Loucy (cell line): ENCODE measurements at regions not wholly inside any gene's neighbourhood (a gene's known extent, or its start where the extent isn't known, plus 50 kb on each side); places are given as distances from the start of the nearest gene placed in this dataset.

Experiments
- H2AFZ ChIP-seq: fragments of 200-600 bp; sonication (generic); 2 replicates; pipeline ENCODE4 v1.6.0; 2016; ENCODE audit warnings: antibody characterized with exemption, mild to moderate bottlenecking, low read length, moderate library complexity
- H3F3A ChIP-seq: fragments of 200-600 bp; 2 replicates; pipeline ENCODE4 v1.6.0; 2016; ENCODE audit warnings: antibody characterized with exemption, low read depth, mild to moderate bottlenecking
- H3K27me3 ChIP-seq: fragments of 200-600 bp; sonication (generic); 2 replicates; pipeline ENCODE4 v1.6.1; 2014; ENCODE audit warnings: low read length, mild to moderate bottlenecking; ENCODE audit not compliant: insufficient read depth, poor library complexity, severe bottlenecking
- H3K36me3 ChIP-seq: fragments of 200-600 bp; sonication (generic); 2 replicates; pipeline ENCODE4 v1.6.1; 2016; ENCODE audit warnings: low read length; ENCODE audit not compliant: insufficient read depth
- H3K4me1 ChIP-seq: fragments of 200-600 bp; sonication (generic); 2 replicates; pipeline ENCODE4 v1.5.1; 2014; ENCODE audit warnings: low read length, mild to moderate bottlenecking; ENCODE audit not compliant: insufficient read depth, poor library complexity, severe bottlenecking
- H3K4me2 ChIP-seq: fragments of 200-600 bp; sonication (generic); 2 replicates; pipeline ENCODE4 v1.6.0; 2014; ENCODE audit warnings: antibody characterized with exemption, low read length, low read depth, mild to moderate bottlenecking; ENCODE audit not compliant: poor library complexity, severe bottlenecking
- H3K4me3 ChIP-seq: fragments of 200-600 bp; sonication (generic); 2 replicates; pipeline ENCODE4 v1.5.1; 2014; ENCODE audit warnings: low read length, mild to moderate bottlenecking, mixed read lengths; ENCODE audit not compliant: poor library complexity, severe bottlenecking
- H3K79me2 ChIP-seq: fragments of 200-600 bp; sonication (generic); 2 replicates; pipeline ENCODE4 v1.6.1; 2014; ENCODE audit warnings: low read length; ENCODE audit not compliant: insufficient read depth
- H3K9ac ChIP-seq: fragments of 200-600 bp; sonication (generic); 2 replicates; pipeline ENCODE4 v1.6.0; 2014; ENCODE audit warnings: mild to moderate bottlenecking, low read depth, low read length, moderate library complexity; ENCODE audit not compliant: poor library complexity, severe bottlenecking
- H3K9me2 ChIP-seq: fragments of 200-600 bp; sonication (generic); replicated peaks from 2 replicates; pipeline ENCODE4 v1.6.1; 2016; ENCODE audit warnings: low read depth, low read length, mixed read lengths
- H3K9me3 ChIP-seq: fragments of 200-600 bp; sonication (generic); 2 replicates; pipeline ENCODE4 v1.6.1; 2014; ENCODE audit warnings: mild to moderate bottlenecking, antibody characterized with exemption, low read length, low read depth; ENCODE audit not compliant: insufficient read depth
- H4K20me1 ChIP-seq: fragments of 200-600 bp; sonication (generic); 2 replicates; pipeline ENCODE4 v1.6.0; 2014; ENCODE audit warnings: antibody characterized with exemption, low read length, mild to moderate bottlenecking; ENCODE audit not compliant: insufficient read depth, poor library complexity, severe bottlenecking
- CTCF ChIP-seq: fragments of 200-600 bp; sonication (generic); conservative IDR thresholded peaks from 2 replicates; pipeline ENCODE4 v1.5.1; 2014; ENCODE audit warnings: mild to moderate bottlenecking, antibody characterized with exemption, low read length
- EZH2phosphoT487 ChIP-seq: fragments of 200-600 bp; IDR thresholded peaks from 2 replicates; pipeline ENCODE4 v1.6.1; 2018; ENCODE audit warnings: antibody characterized with exemption, mild to moderate bottlenecking, moderate library complexity, borderline replicate concordance

DNA sequence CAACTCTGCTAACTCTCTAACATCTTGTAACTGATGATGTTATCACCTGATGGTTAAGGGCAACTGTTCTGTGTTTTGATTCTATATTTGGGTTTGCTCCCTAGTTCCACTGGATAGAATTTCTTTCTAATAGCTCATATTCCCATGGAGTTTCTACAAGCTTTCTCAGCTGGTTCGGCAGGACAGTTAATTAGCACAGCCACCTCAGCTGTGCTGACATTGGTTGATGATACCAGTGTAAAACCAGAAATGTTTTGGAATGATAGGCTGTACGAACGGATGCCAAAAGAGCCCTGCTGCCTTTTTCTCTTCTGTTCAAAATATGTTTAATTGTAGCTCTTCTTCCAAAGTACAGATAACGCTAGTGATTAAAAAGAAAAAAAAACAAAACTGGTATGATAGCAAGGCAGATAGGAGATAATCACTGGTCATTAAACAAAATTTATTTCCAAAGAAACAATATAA is 440.5 kb upstream of the ZNF608 start:
- Histone ChIP-seq H3K27me3 (no peaks in the 10 kb centered on the region), H3K36me3 (no peaks in the 10 kb centered on the region), H4K20me1 (no peaks in the 10 kb centered on the region), H3K4me3 (no peak overlapping the region), H3K9ac (no peak overlapping the region), H3K4me2 (no peak overlapping the region), H3K9me2 (no peaks in the 10 kb centered on the region), H3K9me3 (no peaks in the 10 kb centered on the region), H3K79me2 (no peaks in the 10 kb centered on the region), H3K4me1 (no peaks in the 10 kb centered on the region), H2AFZ (no peak overlapping the region), H3F3A (no peaks in the 10 kb centered on the region)
- no peak for TF ChIP-seq EZH2phosphoT487
- no peak for TF ChIP-seq CTCF

DNA sequence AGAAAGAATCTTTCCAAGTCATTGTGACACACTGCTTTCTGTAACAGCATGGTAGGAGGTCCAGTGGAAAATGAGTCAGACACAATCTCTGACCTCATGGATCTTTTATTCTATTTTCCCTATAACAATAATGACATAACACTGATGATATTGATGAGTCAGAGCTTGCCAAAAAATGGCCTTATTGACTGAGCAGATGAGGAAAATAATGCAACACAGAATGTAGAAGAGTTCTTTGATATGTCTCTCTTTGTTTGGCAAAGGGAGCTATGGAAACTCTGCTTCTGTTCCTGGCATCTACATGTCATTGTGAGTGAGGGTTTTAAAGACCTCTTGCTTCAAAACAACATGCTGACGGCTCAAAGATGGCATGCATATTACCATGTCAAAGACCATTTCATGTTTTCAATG is 443.1 kb upstream of the ZNF608 start:
- H3K9ac ChIP-seq = no peak overlapping the region
- H3K4me2 ChIP-seq = no peak overlapping the region
- H3K79me2 ChIP-seq = no peaks in the 10 kb centered on the region
- no peaks in the 10 kb centered on the region for H3K9me3 ChIP-seq
- H3K36me3 ChIP-seq = no peaks in the 10 kb centered on the region
- H4K20me1 ChIP-seq = no peaks in the 10 kb centered on the region
- no peaks in the 10 kb centered on the region for H3F3A ChIP-seq
- no peak overlapping the region for H2AFZ ChIP-seq
- H3K4me3 ChIP-seq = no peak overlapping the region
- H3K4me1 ChIP-seq = no peaks in the 10 kb centered on the region
- no peaks in the 10 kb centered on the region for H3K9me2 ChIP-seq
- no peak for TF ChIP-seq EZH2phosphoT487
- TF ChIP-seq CTCF = no peak
- H3K27me3 ChIP-seq = no peaks in the 10 kb centered on the region

DNA sequence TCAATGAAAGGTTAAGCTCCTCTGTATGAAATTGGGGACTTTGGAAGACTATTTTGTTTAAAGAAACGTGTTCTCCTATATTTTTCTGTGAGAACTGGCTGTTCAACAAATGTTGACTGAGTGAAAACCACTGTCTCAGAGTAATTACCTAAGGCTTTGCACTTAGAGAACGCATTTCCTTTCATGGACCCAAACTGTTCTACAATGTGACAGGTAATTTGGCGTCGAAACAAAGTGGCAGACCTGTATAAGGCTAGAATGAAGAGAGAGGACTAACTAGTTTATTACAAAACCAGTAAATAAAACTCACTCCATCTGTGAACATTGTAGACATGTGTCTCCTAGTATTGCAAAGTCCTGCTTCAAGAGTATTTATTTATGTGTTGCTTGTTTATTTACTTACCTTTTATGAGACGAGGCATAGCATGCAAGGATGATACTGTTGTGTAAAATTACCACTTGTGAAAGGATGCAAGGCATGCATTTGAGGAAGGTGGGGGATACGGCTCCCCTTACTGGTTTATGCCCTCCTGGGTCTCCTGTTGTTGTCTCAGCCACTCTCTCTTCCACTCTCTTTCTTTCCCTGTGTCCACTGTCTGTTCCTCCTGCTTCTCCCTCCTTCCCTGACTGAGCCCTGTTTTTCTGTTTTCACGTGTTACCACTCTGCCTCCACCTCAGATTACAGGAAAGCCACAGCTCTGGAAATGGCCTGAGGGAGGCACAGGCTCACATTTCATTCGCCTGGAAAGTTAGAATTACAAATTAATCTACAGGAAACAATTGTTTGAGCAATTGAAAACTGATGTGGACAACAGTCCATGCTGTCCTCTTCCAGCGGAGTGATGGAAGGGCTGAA is 444.0 kb upstream of the ZNF608 start:
- Histone ChIP-seq H3K9ac (no peak overlapping the region), H3K4me1 (no peaks in the 10 kb centered on the region), H3K27me3 (no peaks in the 10 kb centered on the region), H3K79me2 (no peaks in the 10 kb centered on the region), H3K9me3 (no peaks in the 10 kb centered on the region), H2AFZ (no peak overlapping the region), H3F3A (no peaks in the 10 kb centered on the region), H3K4me2 (no peak overlapping the region), H3K9me2 (no peaks in the 10 kb centered on the region), H3K4me3 (no peak overlapping the region), H3K36me3 (no peaks in the 10 kb centered on the region), H4K20me1 (no peaks in the 10 kb centered on the region)
- TF ChIP-seq CTCF (no peak), EZH2phosphoT487 (no peak)
